Calu3 (cell line): ENCODE measurements at regions not wholly inside any gene's neighbourhood (a gene's known extent, or its start where the extent isn't known, plus 50 kb on each side); places are given as distances from the start of the nearest gene placed in this dataset.

Experiments used
- BruUV-seq: library from RNA; stranded (reverse); fragments of 400-500 nt; replicated peaks from 2 replicates; lab custom pipeline; 2021; lab: Mats Ljungman, UMichigan
- CTCF ChIA-PET: fragments of 300-600 bp; sonication (Branson Sonifier 250); formaldehyde crosslinking; loops from one replicate; lab custom pipeline; 2022; ENCODE audit warnings: antibody characterized with exemption; lab: Charles Lee
- DNase-seq: peaks from one replicate; pipeline ENCODE4 v3.0.0; 2022
- H3K27ac Mint-ChIP-seq: one replicate; pipeline ENCODE4 v1.8.0; 2022; ENCODE audit warnings: mixed read lengths; ENCODE audit not compliant: unreplicated experiment
- H3K27me3 Mint-ChIP-seq: one replicate; pipeline ENCODE4 v1.8.0; 2022; ENCODE audit warnings: mixed read lengths; ENCODE audit not compliant: unreplicated experiment
- H3K36me3 Mint-ChIP-seq: one replicate; pipeline ENCODE4 v1.8.0; 2022; ENCODE audit warnings: mild to moderate bottlenecking, moderate library complexity, mixed read lengths; ENCODE audit not compliant: insufficient read depth, unreplicated experiment
- H3K4me1 Mint-ChIP-seq: one replicate; pipeline ENCODE4 v1.8.0; 2022; ENCODE audit warnings: mild to moderate bottlenecking, low read depth, mixed read lengths; ENCODE audit not compliant: unreplicated experiment
- H3K4me3 Mint-ChIP-seq: one replicate; pipeline ENCODE4 v1.8.0; 2022; ENCODE audit warnings: mild to moderate bottlenecking, low read depth, moderate library complexity, mixed read lengths; ENCODE audit not compliant: unreplicated experiment
- H3K9me3 Mint-ChIP-seq: one replicate; pipeline ENCODE4 v1.8.0; 2022; ENCODE audit warnings: low read depth, mixed read lengths; ENCODE audit not compliant: unreplicated experiment
- intact Hi-C: fragments of 100-400 bp; cut with micrococcal nuclease; formaldehyde crosslinking; loops from one replicate; pipeline ENCODE4 v1.10.0; 2022; ENCODE audit not compliant: unreplicated experiment
- TF ChIP-seq, protein P1 (sequence below): fragments of 200-600 bp; IDR thresholded peaks from one replicate; pipeline ENCODE4 v1.8.0; 2022; ENCODE audit warnings: antibody characterized with exemption; ENCODE audit not compliant: unreplicated experiment

DNA sequence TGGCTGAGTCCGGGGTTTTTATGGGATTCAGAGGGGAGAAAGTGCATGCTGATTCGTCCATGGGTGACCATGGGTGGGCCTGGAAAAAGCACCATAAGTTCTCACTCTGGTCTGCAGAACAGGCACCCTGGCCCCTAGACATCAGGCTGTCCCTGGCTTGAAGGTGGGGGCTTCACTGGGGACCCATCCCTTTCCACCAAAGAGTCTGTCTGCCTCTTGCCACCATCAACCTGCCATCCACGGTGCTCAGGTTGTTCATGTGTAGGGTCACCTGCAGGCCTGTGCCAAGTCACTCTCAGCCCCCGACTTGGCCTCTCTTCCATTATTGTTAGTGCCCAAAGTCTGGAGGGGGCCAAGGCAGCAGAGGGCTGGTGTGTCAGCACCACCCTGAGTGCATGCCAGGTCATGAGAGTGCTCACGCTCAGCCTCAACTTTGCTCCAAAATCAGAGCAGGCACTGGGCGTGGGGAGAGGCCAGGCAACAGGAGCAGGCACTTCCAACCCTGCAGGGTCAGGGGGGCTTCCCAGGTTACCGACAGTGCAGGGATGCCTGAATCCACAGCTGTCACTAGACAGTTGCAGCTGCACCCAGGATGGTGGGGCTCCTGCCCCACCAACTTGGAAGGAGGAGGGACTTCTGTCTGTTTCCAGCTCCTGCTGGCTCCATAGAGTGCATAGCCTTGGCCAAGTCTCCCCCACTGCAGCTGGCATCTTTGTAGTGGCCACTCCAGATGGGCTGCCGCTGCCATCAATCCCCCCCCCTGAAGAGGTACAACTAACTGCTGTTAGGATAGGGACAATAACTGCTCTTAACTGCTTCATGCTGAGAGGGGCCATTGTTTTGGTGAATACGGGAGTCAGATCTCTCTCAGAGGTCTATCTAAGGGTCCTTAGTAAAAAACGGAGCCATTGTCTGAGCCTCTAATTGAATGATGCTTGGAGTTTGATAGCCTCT is 209.3 kb downstream of the AKAIN1 start:
- Mint-ChIP-seq H3K27ac (no peak overlapping the region), H3K9me3 (peaks cover 5% of the 10 kb centered on the region), H3K36me3 (no peaks in the 10 kb centered on the region), H3K27me3 (no peaks in the 10 kb centered on the region), H3K4me3 (no peak overlapping the region), H3K4me1 (no peaks in the 10 kb centered on the region)
- CTCF ChIA-PET: no interaction called here
- TF ChIP-seq, protein P1, sequence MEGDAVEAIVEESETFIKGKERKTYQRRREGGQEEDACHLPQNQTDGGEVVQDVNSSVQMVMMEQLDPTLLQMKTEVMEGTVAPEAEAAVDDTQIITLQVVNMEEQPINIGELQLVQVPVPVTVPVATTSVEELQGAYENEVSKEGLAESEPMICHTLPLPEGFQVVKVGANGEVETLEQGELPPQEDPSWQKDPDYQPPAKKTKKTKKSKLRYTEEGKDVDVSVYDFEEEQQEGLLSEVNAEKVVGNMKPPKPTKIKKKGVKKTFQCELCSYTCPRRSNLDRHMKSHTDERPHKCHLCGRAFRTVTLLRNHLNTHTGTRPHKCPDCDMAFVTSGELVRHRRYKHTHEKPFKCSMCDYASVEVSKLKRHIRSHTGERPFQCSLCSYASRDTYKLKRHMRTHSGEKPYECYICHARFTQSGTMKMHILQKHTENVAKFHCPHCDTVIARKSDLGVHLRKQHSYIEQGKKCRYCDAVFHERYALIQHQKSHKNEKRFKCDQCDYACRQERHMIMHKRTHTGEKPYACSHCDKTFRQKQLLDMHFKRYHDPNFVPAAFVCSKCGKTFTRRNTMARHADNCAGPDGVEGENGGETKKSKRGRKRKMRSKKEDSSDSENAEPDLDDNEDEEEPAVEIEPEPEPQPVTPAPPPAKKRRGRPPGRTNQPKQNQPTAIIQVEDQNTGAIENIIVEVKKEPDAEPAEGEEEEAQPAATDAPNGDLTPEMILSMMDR: no peak
- no TSS peak for BruUV-seq
- intact Hi-C loops: no loop called here
- no peak for DNase-seq

DNA sequence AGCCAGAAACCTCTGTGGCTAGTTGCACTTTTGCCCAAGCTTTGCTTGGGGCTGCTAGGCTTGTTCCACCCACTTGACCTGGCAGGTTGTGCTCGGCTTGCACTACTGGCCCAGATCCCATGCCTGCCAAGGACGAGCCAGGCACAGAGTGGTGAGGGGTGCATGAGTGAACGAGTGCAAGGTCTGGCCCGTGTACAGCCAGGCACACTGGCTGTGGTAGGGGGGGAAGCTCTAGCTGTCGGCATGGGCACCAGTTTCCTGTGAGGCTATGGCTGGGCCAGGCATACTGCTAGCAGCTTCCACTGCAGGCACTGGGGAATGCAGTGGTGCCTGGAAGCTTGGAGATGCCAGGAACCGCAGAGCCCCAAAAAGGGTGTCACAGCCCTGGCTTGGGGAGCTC is 210.4 kb downstream of the AKAIN1 start:
- H3K36me3 Mint-ChIP-seq: no peaks in the 10 kb centered on the region
- H3K27me3 Mint-ChIP-seq: no peaks in the 10 kb centered on the region
- intact Hi-C loops: no loop called here
- BruUV-seq: no TSS peak
- peaks cover 5% of the 10 kb centered on the region for H3K9me3 Mint-ChIP-seq
- no peaks in the 10 kb centered on the region for H3K4me1 Mint-ChIP-seq
- TF ChIP-seq, protein P1: no peak
- CTCF ChIA-PET: no interaction called here
- no peak overlapping the region for H3K4me3 Mint-ChIP-seq
- no peak overlapping the region for H3K27ac Mint-ChIP-seq
- DNase-seq: no peak

DNA sequence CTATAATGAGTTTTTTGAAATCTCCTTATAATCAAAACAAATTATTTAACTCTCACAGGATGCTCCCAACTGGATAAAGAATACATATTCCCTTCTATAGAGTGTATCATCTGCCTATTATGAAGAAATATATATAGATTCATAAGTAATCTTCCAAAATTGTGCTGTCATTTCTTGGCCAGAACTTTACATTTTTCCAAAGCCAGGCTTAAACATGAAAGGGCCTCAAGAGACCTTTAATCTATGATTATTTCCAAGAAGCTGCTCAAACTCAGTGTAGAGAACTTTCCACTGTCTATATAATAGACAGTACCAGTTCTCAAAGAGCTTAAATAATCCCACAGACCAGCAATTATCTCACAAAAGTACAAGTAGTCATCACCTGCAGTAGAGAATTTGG is 211.0 kb downstream of the AKAIN1 start:
- CTCF ChIA-PET: no interaction called here
- H3K36me3 Mint-ChIP-seq: no peaks in the 10 kb centered on the region
- peaks cover 5% of the 10 kb centered on the region for H3K9me3 Mint-ChIP-seq
- intact Hi-C loops: no loop called here
- no peaks in the 10 kb centered on the region for H3K27me3 Mint-ChIP-seq
- BruUV-seq: no TSS peak
- no peak overlapping the region for H3K27ac Mint-ChIP-seq
- TF ChIP-seq, protein P1: no peak
- H3K4me1 Mint-ChIP-seq: no peaks in the 10 kb centered on the region
- no peak overlapping the region for H3K4me3 Mint-ChIP-seq
- DNase-seq: no peak

GRCh38 chr18:4961121-4961909 is 235.7 kb downstream of the AKAIN1 start:
- no peak for DNase-seq
- TF ChIP-seq, protein P1: no peak
- BruUV-seq: no TSS peak
- intact Hi-C loops: no loop called here
- H3K4me1 Mint-ChIP-seq: no peaks in the 10 kb centered on the region
- H3K27me3 Mint-ChIP-seq: no peaks in the 10 kb centered on the region
- H3K4me3 Mint-ChIP-seq: no peak overlapping the region
- no peaks in the 10 kb centered on the region for H3K36me3 Mint-ChIP-seq
- peaks cover 14% of the 10 kb centered on the region for H3K9me3 Mint-ChIP-seq
- CTCF ChIA-PET: no interaction called here
- H3K27ac Mint-ChIP-seq: no peak overlapping the region
